Spleen (tissue), 7 donors: ENCODE measurements at regions not wholly inside any gene's neighbourhood (a gene's known extent, or its start where the extent isn't known, plus 50 kb on each side); places are given as distances from the start of the nearest gene placed in this dataset.

ENCODE experiments used
- CTCF ChIP-seq, 11 experiments: fragments of 200-600 bp in 7 of 11; fragments of 450-650 bp in 4 of 11; sonication (generic) in 4 of 11; IDR thresholded peaks in 8 of 11; conservative IDR thresholded peaks in 3 of 11; 1 replicate in 7 of 11; 2 replicates in 4 of 11; pipeline versions ENCODE4 v1.4.0 to v1.8.0; 2016 to 2021; ENCODE audit warnings: antibody characterized with exemption in 11 of 11, inconsistent platforms in 4 of 11, mild to moderate bottlenecking in 1 of 11
- POLR2AphosphoS5 ChIP-seq, 3 donors: sonication (generic); formaldehyde crosslinking; IDR thresholded peaks; one replicate each; pipeline ENCODE4 v1.5.1; 2017; ENCODE audit warnings: antibody characterized with exemption in 3 of 3
- donor health status: DM: no; HTN: no; CAD: no; lungs with moderate emphysema.
- donor health status: DM: no; HTN: no; CAD: no.
- donor health status: DM: no; HTN: no; CAD: no.

- TF ChIP-seq CTCF (IDR thresholded peaks at IDR 0.05 in 8 of 11, conservative IDR thresholded peaks at IDR 0.05 in 3 of 11) (no peak), POLR2AphosphoS5 (IDR thresholded peaks at IDR 0.05) (no peak)
Measured at GRCh38 chr7:34451183-34451582, 206.8 kb upstream of the NPSR1 start.
